Osteocyte (in vitro differentiated cells): ENCODE measurements at regions not wholly inside any gene's neighbourhood (a gene's known extent, or its start where the extent isn't known, plus 50 kb on each side); places are given as distances from the start of the nearest gene placed in this dataset.

Experiments used
- DNase-seq: peaks from one replicate; pipeline ENCODE4 v3.0.0; 2021; ENCODE audit warnings: mixed read lengths; ENCODE audit not compliant: unreplicated experiment; ENCODE audit errors: extremely low spot score
- H3K27ac Mint-ChIP-seq: one replicate; pipeline ENCODE4 v1.8.0; 2021; ENCODE audit warnings: mild to moderate bottlenecking, mixed read lengths; ENCODE audit not compliant: unreplicated experiment
- H3K27me3 Mint-ChIP-seq: one replicate; pipeline ENCODE4 v1.8.0; 2021; ENCODE audit warnings: mixed read lengths; ENCODE audit not compliant: unreplicated experiment
- H3K36me3 Mint-ChIP-seq: one replicate; pipeline ENCODE4 v1.8.0; 2021; ENCODE audit warnings: mixed read lengths; ENCODE audit not compliant: unreplicated experiment
- H3K4me1 Mint-ChIP-seq: one replicate; pipeline ENCODE4 v1.8.0; 2021; ENCODE audit warnings: mixed read lengths; ENCODE audit not compliant: unreplicated experiment
- H3K4me3 Mint-ChIP-seq: one replicate; pipeline ENCODE4 v1.8.0; 2021; ENCODE audit warnings: mild to moderate bottlenecking, moderate library complexity, mixed read lengths; ENCODE audit not compliant: unreplicated experiment
- H3K9me3 Mint-ChIP-seq: one replicate; pipeline ENCODE4 v1.8.0; 2021; ENCODE audit warnings: mixed read lengths; ENCODE audit not compliant: unreplicated experiment
- TF ChIP-seq, protein P1 (sequence below): fragments of 200-600 bp; sonication (generic); IDR thresholded peaks from 2 replicates; pipeline ENCODE4 v1.5.0; 2021; ENCODE audit warnings: antibody characterized with exemption, mild to moderate bottlenecking, moderate library complexity

GRCh38 chr5:58156361-58156760 lies 303.5 kb downstream of the PLK2 start:
- H3K36me3 Mint-ChIP-seq, result no peaks in the 10 kb centered on the region
- peaks cover 12% of the 10 kb centered on the region for H3K9me3 Mint-ChIP-seq
- no peak overlapping the region for H3K4me3 Mint-ChIP-seq
- TF ChIP-seq, protein P1, sequence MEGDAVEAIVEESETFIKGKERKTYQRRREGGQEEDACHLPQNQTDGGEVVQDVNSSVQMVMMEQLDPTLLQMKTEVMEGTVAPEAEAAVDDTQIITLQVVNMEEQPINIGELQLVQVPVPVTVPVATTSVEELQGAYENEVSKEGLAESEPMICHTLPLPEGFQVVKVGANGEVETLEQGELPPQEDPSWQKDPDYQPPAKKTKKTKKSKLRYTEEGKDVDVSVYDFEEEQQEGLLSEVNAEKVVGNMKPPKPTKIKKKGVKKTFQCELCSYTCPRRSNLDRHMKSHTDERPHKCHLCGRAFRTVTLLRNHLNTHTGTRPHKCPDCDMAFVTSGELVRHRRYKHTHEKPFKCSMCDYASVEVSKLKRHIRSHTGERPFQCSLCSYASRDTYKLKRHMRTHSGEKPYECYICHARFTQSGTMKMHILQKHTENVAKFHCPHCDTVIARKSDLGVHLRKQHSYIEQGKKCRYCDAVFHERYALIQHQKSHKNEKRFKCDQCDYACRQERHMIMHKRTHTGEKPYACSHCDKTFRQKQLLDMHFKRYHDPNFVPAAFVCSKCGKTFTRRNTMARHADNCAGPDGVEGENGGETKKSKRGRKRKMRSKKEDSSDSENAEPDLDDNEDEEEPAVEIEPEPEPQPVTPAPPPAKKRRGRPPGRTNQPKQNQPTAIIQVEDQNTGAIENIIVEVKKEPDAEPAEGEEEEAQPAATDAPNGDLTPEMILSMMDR, result no peak
- no peak overlapping the region for H3K27ac Mint-ChIP-seq
- no peaks in the 10 kb centered on the region for H3K4me1 Mint-ChIP-seq
- H3K27me3 Mint-ChIP-seq, result peaks cover 11% of the 10 kb centered on the region
- DNase-seq, result no peak

DNA sequence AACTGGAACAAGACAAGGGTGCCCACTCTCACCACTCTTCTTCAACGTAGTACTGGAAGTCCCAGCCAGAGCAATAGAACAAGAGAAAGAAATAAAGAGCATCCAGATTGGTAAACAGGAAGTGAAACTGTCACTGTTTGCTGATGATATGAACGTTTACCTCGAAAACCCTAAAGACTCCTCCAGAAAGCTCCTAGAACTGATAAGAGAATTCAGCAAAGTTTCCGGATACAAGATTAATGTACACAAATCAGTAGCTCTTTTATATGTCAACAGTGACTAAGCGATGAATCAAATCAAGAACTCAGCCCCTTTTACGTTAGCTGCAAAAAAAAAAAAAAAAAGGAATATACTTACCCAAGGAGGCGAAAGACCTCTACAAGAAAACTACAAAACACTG lies 306.6 kb downstream of the PLK2 start:
- TF ChIP-seq, protein P1, result no peak
- DNase-seq, result no peak
- Mint-ChIP-seq H3K27ac (no peak overlapping the region), H3K4me3 (no peak overlapping the region), H3K27me3 (peaks cover 10% of the 10 kb centered on the region), H3K9me3 (peaks cover 7% of the 10 kb centered on the region), H3K4me1 (peaks cover 6% of the 10 kb centered on the region), H3K36me3 (no peaks in the 10 kb centered on the region)

- H3K4me1 Mint-ChIP-seq, result peaks cover 6% of the 10 kb centered on the region
- no peak for DNase-seq
- peaks cover 5% of the 10 kb centered on the region for H3K9me3 Mint-ChIP-seq
- no peak overlapping the region for H3K4me3 Mint-ChIP-seq
- H3K27ac Mint-ChIP-seq, result no peak overlapping the region
- TF ChIP-seq, protein P1, result no peak
- H3K27me3 Mint-ChIP-seq, result peaks cover 6% of the 10 kb centered on the region
- H3K36me3 Mint-ChIP-seq, result no peaks in the 10 kb centered on the region
These were observed 308.5 kb downstream of the PLK2 start for GRCh38 chr5:58151414-58151813.

- TF ChIP-seq, protein P1, result no peak
- H3K27me3 Mint-ChIP-seq, result peaks cover 4% of the 10 kb centered on the region
- peaks cover 5% of the 10 kb centered on the region for H3K9me3 Mint-ChIP-seq
- H3K27ac Mint-ChIP-seq, result no peak overlapping the region
- H3K4me3 Mint-ChIP-seq, result no peak overlapping the region
- no peaks in the 10 kb centered on the region for H3K36me3 Mint-ChIP-seq
- H3K4me1 Mint-ChIP-seq, result peaks cover 6% of the 10 kb centered on the region
- no peak for DNase-seq
These were observed 309.0 kb downstream of the PLK2 start for GRCh38 chr5:58150926-58151325.

GRCh38 chr5:58149746-58150145 lies 310.1 kb downstream of the PLK2 start:
- TF ChIP-seq, protein P1, result no peak
- no peaks in the 10 kb centered on the region for H3K36me3 Mint-ChIP-seq
- H3K27me3 Mint-ChIP-seq, result peaks cover 4% of the 10 kb centered on the region
- DNase-seq, result no peak
- no peak overlapping the region for H3K27ac Mint-ChIP-seq
- H3K4me3 Mint-ChIP-seq, result no peak overlapping the region
- peaks cover 6% of the 10 kb centered on the region for H3K4me1 Mint-ChIP-seq
- peaks cover 5% of the 10 kb centered on the region for H3K9me3 Mint-ChIP-seq
